ENCODE measurements at regions not wholly inside any gene's neighbourhood (a gene's known extent, or its start where the extent isn't known, plus 50 kb on each side); places are given as distances from the start of the nearest gene placed in this dataset.

DNA sequence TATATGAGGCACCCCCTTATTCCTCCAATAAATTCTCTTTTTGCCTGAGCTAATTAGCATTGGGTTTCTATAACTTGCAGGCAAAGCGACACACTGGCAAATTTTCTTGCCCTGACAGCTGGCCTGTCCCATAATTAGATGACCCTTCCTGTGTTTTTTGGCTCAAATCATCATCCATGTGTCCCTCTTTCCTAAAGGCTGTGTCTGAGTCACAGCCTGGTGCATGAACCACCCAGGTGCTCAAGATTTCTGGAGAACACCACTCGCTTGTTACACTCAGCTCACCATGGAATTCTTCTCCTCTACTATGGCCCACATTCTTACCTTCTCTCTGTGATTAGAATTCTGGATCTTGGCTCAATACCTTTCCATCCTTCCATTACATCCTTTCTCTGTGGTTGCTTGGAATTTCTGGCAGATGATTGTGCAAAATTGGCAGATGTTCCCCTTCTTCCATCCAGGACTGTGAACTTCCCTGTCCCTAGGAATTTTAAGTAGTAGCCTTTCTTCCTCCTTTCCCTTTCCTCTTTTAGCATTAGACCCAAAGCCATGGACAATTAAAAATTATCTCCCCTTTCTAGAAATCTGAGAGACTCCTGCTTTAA is 116.0 kb upstream of the ANKRD1 start:
- no peak for DNase-seq (ENCODE audit: low read depth)

DNA sequence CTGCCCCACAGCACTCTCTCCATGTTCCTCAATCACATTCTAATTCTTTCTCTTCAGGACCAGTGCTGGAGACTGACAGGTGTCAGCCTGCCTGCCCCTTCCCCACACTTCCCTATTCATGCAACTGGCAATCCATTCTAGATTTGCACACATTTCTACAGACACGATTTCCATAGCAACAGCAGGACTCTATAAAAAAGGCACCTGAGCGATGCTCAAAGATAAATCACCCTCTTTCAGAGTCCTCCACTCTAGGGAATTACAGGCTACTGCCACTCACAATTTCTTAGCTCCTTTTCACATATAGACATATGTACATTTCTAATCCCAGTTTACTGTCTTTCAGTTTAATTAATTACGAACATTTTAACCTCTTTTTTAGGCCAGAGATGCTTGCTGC is 118.1 kb upstream of the ANKRD1 start:
- no peak for DNase-seq (ENCODE audit: low read depth)

DNA sequence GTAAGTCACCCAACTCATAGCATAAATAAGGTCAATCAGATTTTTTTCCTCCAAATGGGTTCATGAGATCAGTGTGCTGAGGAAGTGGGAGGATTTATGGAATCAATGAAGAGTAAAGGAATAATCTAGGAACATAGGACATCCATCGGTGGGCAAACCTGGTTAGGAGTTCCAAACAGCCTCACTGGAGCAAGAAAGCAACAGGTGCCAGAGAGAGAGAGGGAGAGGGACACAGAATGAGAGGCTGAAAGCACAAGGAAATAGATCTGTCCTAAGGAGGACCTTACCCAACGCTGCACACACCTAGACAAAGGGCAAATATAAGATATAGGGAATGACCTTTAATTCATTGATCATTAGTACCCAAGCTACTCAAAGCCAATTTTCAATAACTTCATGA is 119.5 kb upstream of the ANKRD1 start:
- DNase-seq (ENCODE audit: low read depth) = no peak

DNA sequence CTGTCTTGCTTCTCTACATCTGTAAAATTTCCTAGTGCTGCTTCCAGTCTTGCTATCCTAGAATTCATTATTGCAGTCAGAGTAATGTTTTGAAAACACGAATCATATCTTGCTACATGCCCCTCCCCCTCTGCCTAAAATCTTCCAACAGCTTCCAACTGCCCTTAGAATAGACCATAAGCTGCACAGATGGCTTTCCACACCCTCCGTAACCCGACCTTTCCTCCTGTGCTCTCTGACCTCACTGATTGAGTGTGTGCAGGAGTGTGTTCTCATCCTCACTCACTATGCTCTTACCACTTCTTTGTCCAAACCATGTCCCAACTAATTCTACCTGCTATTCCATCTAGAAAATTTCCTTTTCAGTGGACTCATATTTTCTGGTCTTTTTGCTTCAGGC is 121.2 kb upstream of the ANKRD1 start:
- DNase-seq (ENCODE audit: low read depth) = no peak

GRCh38 chr10:91043173-91043910 is 122.5 kb upstream of the ANKRD1 start:
- DNase-seq (ENCODE audit: low read depth) = peak; percentile 50

DNA sequence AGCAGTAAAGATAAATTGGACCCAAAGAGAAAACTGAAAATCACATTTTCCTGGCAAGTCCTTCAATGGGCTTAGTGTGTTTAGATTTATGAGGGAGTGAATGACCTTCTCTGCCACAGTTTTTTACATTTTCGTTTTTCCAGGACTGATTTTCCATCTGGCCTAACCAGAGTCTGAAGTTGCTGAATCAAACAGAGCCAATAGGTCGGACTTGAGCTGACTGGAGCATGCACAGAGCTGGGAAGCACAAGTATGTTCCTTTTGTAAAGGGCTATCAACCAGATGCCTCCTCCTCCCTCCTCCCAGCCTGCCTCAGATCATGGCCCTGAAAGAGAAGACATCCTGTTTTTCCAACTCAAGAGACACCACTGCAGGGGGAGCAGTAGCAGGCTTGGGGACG is 126.0 kb upstream of the ANKRD1 start:
- peak; percentile 15 for DNase-seq (ENCODE audit: low read depth)

DNA sequence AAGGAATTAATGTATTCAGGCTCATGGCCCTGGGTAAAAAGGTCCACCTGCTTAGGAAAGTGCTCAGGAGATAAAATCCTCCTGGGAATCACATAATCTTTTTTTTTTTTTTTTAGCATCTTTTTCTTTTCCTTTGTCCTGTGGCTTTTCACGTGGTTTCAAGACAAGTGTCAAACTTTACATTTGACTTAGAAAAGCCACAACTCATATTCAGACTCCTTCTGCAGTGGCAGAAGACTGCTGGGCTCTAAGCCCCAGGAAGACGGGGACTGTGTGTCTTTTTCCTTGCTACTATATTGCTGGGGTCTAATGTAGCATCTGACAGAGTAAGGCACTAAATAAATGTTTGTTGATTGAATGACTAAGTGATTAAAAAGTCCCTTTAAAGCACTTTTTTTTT is 127.5 kb upstream of the ANKRD1 start:
- DNase-seq (ENCODE audit: low read depth) = no peak

- DNase-seq (ENCODE audit: low read depth) = no peak
These were observed 128.6 kb upstream of the ANKRD1 start for GRCh38 chr10:91049296-91049987.

- DNase-seq (ENCODE audit: low read depth) = peak; percentile 51
These were observed 129.1 kb upstream of the ANKRD1 start for GRCh38 chr10:91049988-91050360.

GRCh38 chr10:91050371-91051034 is 129.6 kb upstream of the ANKRD1 start:
- peak; percentile 83 for DNase-seq (ENCODE audit: low read depth)

DNA sequence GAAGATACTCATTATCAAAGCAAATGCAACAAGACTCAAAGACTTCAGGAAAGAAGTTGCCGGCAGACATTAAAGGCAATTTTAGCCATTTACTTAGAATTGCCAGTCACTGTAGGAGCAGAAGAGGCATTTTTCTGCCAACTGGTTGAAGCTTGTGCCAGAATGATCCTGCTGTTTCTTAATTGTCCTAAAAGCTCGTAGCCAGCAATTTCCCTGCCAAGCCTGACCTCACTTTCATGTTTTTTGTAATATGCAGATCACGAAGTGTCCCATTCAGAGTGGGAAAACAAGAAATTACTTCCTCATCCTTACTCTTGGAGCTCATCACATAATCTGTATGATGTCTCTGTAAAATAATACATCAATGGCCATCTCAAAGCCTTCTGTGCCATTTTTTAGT is 130.9 kb upstream of the ANKRD1 start:
- peak; percentile 23 for DNase-seq (ENCODE audit: low read depth)

DNA sequence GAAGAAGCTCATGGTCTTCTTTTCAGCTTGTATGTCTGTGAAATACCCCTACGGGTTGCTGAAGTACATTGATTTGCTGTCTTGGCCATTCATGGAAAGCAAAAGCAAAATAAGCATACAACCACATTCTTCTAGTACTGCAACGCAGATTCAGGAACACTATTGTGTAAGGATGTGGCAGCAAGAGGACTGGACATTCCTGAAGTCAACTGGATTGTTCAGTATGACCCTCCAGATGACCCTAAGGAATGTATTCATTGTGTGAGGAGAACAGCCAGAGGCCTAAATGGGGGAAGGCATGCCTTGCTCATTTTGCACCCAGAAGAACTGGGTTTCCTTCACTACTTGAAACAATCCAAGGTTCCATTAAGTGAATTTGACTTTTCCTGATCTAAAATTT is 133.4 kb upstream of the ANKRD1 start:
- peak; percentile 67 for DNase-seq (ENCODE audit: low read depth)

DNA sequence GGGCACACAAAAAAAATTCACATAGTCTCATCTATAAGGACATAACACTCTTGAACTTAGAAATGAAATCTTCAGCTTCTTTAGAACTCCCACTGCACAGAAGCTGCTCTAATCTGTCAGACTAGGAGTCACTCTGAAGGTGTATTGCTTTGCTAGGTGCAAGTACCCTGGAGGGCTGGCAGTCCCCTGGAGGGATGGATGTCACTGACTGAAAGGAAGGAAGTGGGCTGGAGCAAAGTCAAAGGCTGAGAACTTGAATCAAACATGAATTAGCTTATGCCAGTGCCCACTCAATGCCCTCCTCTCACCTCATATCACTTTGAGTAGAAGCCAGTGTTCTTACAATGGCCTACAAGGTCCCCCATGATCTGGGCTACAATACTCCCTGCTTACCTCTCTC is 140.3 kb upstream of the ANKRD1 start:
- DNase-seq (ENCODE audit: low read depth) = no peak

- DNase-seq (ENCODE audit: low read depth) = no peak
These were observed 140.7 kb upstream of the ANKRD1 start for GRCh38 chr10:91061608-91062007.

DNA sequence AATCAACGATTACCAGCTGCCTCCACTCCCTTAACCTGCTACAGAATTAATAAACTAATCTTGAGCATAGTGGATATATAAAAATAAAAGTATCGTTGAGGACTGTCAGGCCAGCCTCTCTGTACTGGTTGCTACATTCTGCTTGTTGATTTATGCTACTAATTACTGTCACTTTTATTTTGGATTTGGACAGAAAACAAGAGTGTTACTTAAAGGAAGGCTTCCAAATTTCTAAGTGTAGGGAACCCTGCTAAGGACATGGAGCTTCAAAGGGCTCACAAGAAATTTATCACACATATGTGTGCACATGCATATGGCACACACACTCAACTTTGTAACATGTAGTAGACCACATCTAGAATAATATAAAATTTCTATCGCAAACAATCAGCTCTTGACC is 141.2 kb upstream of the ANKRD1 start:
- no peak for DNase-seq (ENCODE audit: low read depth)

- DNase-seq (ENCODE audit: low read depth) = no peak
These were observed 148.7 kb upstream of the PCGF5 start for GRCh38 chr10:91071786-91072185.

- peak; percentile 23 for DNase-seq (ENCODE audit: low read depth)
These were observed 147.0 kb upstream of the PCGF5 start for GRCh38 chr10:91073286-91073979.

DNA sequence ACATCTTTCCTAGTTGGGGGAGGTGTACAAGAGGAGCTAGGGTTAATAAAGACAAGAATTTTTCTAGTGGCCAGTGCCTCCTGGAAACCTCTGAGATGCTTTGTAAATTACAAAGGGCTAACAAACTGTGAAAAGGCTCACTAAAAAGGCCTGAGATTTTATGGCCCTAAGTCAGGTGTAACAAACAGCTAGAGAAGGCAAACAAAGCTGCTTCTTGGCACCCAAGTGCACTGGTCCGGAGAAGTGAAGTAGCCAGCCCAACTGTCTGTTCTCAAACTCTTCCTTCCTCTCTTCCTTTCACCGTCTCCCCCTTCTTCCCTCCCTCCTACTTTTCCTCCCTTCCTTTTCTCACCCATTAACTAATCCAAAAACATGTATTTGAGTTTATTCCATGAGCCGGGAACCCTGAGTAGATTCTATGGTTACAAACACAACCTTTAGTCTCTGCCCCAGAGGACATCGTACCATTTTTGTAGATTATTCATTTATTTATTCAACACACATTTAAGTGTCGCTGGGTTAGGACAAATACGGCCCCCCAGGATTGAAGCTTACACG is 143.4 kb upstream of the PCGF5 start:
- no peak for DNase-seq (ENCODE audit: low read depth)

DNA sequence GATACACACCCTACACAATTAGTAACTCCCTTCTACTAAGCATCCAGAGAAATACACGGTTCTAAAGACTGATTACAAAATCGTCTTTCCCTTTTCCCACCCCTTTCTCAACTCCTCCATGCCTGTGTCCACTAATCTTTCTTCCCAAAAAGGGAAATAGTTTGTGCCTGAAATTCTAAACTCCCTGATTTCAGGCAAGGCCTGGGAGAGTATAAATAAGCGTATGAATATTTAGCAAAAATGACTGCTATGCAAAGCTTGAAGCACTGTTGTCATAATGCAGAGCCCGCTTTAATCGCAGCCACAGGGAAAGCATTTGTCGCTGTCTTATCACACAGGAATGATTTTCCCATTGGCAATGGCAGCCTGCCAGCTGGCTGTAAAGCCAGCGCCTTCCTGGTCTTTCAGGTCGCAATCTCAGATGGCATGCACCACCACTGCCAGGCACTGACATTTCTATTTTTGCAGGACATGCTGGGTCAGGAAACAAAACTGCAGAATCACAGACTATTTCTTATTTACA is 142.9 kb upstream of the PCGF5 start:
- DNase-seq (ENCODE audit: low read depth) = peak; percentile 12

DNA sequence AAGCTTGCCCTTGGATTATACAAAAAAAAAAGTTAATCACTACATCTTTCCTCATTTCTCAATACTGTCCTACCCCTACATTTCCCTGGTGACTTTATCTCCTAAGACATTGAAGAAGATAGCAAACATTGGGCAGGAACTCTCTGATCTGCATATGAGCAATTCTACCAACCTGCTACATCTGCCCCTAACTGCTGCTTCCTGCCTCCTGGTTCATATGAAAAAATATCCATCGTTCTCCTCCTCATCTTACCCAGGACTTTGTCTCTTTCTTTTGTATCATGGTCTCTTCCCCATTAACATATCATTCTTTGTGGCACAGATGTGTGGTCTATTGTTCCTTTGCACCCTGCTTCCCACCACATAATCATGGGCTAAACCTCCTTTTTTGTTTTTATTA is 139.7 kb upstream of the PCGF5 start:
- no peak for DNase-seq (ENCODE audit: low read depth)

GRCh38 chr10:91082447-91082846 is 138.0 kb upstream of the PCGF5 start:
- no peak for DNase-seq (ENCODE audit: low read depth)
